NCI-H1694 (cell line): ENCODE measurements at regions not wholly inside any gene's neighbourhood (a gene's known extent, or its start where the extent isn't known, plus 50 kb on each side); places are given as distances from the start of the nearest gene placed in this dataset.

Experiments
- DNase-seq: peaks from one replicate; lab custom pipeline; 2025; lab: John Stamatoyannopoulos, UW

DNA sequence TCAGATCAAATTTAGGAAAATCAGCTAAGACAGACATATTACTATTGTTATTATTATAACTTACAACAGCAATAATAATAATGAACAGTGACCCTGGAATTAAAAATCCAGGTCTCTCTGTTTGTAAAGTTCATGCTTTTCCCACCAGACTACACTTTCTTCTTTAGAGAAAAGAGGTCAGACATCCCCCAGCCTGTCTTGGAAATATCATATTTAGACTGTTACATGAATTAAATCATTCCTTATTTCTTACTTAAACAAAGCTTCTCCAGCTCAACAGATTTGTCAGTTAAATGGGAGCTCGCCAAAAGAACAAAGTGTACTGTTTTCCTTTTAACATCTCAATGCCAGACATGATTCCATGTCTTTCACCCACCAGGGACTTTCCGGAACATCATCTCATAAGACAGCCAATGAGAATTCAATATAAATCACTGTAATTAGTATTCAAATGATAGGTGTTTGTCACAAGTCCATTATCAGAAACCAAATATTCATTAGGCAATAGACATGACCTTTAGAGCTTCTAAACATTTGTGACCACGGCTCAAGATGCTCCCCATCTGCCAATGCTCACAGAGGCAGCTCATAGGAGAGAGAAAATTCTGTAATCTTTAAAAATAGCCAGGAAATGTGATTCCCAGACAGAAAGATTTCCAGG, 351.9 kb downstream of the ENC1 start:
- no peak for DNase-seq

DNA sequence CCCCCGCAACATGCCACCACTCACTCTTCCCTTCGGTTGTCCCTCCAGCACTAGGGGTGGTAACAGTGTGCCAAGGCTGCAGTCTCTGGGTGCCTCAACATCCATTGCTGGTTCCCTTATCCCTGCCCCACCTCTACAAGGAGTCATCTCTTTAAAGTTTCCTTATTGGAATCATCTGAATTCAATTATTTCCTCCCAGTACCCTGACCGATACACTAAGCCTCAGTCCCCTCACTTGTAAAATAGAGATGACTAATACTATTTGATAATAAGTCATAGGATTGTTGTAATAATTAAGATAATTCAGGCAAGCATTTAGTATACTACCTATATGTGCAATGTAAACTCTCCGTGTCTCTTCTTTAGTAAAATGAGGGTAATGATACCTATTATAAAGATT, 352.5 kb downstream of the ENC1 start:
- no peak for DNase-seq

DNA sequence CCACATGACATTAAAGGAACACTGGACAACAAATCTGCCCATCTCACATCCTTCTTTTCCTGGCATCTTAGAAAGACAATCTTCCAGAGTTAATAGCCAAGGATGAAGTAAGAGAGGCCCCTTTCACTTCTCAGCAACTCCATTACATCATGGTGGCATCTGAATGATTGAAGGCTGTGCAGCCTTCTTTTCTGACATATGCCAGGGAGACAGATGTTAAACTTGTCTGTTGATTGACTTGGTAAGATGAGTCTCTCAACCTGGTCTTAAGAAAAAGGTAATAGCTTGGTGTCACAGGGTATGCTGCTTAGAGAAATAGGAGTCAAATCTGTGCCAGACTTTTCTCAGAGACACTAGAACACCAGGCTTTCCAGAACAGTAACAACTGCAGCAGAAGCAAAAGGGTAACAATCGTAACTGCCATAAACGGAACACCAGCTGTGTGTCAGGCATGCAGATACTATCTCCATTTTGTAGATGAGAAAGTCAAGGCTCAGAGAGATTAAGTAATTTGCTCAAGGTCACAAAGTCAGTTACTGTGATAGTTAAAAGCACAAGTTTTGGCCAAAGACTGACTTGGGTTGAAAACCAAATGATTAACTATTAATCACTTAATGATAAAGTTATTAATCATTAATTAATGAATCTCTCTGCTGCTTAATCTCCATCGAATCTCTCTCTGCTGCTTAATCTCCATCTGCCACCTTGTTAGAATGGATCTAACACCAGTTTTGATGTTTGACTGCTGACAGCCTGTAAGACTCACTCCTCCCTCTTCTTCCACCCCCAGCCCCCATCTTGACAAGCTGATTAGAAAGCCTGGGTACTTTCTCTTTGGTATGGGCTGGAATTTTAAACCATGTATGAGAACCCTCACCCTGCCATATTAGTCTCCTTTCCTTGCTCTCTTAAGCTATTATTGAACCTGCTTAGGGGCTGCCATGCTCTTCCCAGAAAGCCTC, 353.5 kb downstream of the ENC1 start:
- no peak for DNase-seq

DNA sequence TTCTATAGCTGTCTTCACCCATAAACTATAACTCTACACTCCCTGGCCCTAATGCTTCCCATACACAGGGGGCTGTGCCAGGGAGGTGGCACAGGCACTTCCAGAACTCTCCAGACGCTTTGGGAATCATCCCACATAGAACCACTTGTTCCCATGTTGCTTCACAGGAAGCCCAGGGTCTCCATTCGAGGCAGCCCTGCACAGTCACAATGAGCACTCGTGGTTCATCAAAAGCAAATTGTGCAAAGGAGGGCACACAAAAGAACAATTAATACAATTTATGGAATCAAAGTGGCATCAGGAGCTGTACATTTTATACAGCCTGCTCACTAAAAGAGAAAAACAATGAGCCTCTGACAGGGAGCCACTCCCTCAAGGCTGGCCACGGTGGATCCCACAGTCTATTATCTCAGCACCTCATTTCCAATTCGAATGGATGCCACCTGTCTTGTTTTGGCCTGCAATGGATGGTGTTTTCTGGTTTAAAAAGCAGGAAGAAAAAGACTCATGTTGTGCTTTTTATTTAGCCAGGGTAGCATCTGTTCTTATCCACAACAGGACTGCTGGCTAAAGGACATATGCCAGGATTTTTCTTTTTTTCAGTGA, 354.8 kb downstream of the ENC1 start:
- peak; percentile 30 for DNase-seq

DNA sequence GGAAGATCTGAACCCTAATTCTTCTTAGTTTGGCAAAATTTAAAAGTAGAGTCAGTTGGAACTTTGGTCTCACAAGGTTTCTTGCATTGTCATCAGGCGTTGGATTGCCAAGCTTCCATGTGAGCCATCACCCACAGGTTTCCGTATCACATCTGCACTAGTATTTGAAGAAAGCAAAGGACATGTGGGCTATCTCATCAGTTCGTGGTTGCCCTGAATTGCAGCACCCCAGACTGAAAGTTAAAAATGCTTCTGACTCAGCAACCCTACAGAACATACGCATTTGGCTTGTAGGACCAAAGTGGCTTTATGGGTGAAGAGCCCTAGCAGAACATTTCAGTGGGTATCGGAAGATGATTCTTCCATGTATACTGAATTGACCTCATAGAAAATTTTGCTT, 358.0 kb downstream of the ENC1 start:
- DNase-seq: no peak

DNA sequence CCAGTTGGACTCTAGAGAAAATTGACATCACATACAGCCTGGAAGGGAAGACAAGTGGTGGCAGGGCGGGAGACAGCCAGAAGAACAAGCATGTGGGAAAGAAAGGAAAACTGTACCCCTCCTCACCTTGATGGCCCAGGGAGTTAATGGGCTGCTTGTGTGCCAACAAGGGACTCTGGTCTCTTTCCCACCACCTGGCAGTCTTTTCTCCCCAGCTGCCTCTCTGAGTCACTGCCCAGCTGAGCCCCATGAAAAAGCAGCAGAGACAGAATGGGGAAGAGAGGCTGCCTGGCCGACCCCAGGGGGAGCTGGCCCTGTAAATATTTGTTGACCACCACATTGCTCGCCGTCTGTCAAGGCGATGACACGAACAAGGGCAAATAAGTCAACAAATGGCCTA, 359.4 kb downstream of the ENC1 start:
- peak; percentile 61 for DNase-seq

DNA sequence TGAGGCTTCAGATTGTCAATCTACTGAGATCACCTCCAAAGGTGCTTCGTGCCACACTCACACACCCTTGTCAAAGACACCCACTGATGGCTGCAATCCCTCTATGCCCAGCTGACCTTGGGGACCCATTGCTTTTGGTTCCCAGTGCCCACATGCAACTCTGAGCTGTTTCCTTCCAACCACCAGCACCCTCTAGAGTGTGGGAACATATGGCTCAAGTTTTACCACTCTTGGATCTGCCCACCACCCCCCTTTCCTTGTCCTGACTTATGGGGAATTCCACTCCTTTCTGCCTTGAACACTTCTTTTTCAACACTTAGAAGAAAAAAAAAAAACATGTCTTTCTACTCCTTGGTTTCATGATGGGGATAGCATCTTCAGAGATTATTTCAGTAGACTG, 360.2 kb downstream of the ENC1 start:
- DNase-seq: no peak

DNA sequence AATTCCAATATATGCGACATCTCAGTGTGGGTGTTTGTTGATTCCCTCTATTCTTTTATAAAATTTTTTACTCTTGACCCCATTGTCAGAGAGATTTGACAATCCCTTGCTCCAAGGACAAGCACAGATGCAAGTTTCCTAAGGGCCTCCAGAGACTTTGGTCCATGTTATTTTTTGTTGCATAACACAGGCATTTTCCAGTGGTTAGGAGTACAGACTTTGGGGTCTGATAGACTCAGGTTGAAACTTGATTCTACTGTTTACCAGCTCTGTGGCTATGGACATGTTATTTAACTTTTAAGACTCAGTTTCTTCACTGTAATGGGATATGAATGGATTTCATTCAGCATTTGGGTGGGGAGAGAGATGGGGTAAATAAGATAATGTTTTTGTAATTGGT, 361.3 kb downstream of the ENC1 start:
- no peak for DNase-seq

DNA sequence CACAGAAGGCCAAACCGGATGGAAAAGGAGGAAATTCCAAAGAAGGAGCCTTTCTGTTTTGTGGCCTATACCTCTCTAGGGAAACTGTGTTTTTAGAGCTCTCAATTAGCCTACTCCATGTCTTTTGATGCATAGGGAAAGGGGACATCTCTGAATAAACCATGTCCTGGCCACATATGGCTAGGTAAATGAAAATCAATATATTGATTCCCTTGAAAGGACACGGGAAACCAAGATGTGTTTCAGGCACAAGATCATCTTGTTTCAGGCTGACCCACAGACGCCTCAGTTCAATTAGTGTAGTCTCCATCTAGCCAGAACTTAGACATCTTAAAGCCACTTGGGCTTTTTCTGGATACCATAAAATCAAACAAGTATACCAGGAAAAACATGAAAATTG, 363.1 kb downstream of the ENC1 start:
- no peak for DNase-seq

DNA sequence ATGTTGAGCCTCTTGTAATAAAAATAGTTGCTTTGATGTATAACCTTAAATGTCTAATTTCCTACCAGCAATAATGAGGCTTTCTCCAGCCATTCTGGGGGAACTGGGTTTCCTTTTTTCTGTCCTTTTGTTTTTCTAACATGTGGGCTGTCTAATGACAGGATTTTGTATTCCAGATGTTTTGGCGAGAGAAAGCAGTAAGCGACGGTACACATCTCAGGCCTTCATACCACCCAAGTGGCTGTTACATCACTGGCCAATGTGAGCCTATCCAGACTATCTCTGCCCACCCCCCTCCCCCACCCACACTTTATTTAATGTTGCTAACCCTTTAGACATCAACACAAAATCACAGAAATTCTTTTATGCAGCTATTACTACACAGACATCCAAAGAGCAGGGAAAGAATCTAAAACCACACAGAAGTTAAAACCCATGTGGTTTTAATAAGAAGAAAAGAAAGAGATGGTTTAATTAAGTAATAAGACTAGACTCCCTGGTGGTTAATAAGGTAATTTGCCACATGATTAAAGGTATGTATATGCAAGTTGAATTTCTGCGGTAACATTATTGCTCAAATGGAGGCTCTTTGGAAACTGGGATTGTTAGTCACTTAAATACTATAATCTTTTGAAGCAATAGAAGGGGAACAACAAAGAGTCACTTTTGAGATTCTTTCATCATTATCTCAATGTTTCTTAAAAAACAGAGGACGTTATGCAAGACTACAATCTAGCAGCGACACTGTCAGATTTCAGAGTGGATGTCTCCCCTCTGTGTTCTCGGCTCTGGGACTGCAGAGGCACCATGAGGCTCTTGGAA, 365.1 kb downstream of the ENC1 start:
- DNase-seq: no peak

DNA sequence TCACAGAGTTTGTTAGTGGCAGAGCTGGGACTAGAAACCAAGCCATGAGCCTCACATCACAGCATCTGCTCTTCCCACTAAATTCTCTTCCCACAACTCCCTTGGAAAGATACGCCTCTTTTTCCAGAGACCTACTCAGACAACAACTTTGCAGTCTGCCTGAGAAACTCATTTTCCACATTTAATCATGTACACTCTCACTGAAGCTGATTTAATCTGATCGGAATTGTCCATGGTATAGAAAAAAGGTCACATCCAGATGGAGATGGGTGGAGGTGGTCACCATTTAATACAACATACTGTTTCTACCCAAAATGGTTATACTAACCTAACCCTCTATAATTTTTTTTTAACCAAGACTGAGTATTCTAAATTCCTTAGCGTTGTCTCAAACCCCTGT, 366.2 kb downstream of the ENC1 start:
- DNase-seq: no peak

DNA sequence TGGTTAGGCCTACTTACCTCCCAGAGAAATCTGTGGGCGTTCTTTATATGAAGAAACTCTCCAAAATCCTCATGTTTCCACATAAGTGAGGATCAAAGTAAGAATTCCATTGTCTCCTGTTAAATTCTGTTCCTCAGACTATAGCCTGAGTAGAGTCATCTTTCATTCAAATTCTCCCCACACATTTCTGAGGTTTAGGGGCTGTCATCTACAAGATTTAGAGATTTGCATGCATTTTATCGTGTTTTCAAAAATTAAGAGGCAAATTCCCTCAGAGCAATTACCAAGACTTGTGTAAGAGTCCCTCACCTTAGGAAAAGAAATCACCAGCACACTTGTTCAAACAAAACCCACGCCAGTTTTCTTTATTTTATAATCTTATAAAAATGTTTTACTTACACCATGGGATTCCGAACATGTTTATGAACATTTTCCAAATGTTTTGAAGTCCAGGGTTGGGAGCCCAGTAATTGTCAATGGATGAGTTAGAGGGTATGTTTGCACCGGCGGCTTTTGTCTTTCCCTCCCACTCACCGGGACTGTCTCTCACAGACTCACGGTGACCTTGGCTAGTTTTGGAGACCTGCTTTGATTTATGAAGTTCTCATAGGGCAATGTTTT, 367.6 kb downstream of the ENC1 start:
- no peak for DNase-seq

DNA sequence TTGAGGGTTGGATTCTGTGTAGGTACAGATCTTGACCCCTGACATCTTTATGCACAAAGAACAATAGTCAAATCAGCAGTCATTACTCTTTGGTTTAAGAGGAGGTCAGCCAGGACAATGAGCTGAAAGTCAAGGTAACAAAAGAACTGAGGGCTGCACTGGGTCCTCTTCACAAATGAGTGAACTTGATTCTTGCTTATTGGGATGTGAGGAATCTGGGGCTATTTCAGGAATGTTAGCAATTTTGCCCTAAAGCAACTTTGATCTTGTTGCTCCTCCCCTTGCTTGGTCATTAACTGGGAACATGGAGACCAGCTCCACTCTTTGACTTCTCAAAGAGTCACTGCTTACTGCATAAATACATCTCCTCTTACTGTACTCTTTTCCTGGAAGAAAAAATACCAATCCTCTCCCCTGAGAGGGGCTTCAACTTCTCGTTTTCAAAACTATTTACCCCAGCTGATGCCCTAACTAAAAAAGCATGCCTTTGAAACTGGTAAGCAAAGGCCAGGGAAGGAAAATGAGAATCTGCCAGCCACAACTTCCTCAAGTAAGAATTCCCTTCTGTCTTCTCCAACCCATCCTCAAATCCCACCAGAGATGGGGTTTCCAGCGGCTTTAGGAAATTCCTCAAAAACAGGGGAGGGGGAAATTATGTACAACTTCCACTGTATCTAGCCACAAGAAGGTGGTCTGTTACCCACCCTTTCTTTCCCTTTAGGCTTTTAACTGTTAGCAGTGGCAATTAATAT, 368.3 kb downstream of the ENC1 start:
- no peak for DNase-seq

DNA sequence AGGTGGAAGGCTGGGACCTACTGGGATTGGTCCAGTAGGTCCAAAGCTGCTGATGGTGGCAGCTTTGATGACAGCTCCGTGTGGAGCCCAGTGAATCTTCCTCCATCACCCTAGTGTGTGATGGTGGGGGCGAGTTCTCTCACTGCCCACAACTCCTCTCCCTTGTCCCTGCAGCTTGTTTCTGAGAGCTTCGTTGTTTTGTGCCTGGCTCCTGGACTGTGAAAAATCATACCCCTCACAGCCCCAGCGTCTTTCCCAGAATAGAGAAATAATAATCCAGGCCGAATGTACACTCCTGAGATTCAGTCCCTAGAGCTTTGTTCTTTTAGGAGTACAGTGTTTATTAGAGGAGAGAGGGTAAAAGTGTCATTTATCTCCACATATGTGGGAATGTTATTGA, 372.2 kb downstream of the ENC1 start:
- DNase-seq: no peak

DNA sequence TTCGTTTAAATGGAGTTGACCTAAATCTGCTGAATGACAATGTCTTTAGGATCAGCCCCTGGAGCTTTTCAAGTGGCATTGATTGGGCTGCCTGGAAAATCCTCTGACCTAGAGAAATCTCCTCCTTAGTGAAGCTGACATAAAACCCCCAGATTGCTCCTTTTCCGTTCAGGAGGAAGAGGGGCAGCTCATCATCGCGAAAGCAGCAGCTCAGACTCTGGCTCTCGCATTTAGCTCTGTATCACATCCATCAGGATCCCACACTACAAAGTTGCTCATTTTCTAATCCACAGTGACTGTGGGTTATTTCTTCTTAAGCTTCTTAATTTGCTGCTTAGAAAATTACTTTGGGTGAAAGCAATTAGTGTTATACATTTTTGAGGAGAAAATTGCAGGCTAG, 373.7 kb downstream of the ENC1 start:
- DNase-seq: no peak

DNA sequence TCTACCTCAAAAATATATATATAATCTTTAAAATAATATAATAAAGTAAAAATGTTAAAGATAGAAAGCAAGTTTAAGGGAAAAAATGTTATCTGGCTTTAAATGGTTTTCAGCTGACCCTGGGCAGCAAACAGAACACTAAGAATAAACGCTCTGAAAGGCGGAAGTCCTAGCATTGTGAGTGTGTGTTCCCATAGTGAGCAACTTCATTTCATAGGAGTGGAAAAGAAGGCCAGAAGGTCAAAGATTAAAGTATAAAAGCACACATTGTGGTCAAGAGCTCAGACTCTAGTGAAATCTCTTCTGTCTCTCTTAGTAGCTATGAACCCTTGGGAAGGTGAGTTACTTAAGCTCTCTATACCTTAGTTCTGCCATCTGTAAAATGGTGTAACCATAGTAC, 374.4 kb downstream of the ENC1 start:
- no peak for DNase-seq

DNA sequence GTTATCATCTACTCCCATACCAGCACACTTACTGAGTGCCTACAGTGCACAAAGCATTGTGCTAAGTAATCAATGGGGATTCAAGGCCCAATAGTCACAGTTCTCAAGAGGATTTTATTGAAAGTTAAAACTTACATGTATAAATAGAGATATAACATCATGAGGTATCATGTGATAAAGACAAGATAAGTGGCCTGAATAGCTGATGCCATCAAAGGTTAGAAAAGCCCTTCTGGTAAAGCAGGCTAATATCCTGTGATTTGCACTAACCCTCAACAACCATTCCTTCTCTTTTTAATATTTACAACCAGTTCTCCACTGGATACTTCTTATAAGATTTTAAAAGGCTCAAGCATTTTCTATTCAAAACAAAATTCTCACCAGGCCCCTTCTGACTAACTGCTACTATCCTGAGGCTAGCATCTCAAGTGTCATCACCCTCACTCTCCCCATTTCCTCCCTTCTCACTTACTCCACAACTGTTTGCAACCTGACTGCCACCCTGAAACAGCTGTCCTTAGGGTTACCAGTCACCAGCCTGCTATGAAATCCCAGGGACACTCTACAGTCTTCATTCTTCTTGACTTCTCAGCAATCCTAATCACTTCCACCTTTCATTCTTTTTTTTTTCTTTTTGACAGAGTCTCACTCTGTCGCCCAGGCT, 377.9 kb downstream of the ENC1 start:
- no peak for DNase-seq

DNA sequence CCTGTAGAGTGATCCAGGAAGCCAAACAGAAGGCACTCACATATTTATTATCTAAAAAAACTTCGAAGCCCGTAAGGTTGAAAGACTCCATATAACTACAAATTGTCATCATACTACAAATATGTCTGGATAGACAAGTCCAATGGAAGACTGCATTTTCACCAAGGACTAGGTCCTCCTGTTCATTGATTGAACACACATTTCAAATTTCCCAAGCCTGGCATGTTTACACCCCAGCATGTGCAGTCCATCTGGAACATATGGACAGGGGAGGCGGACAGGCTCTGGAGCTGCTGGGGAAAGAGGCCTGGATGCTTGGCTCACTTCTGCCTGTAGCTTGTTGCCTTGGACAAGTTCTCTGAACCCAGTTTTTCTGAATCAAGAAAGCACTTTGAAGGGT, 378.7 kb downstream of the ENC1 start:
- DNase-seq: no peak

DNA sequence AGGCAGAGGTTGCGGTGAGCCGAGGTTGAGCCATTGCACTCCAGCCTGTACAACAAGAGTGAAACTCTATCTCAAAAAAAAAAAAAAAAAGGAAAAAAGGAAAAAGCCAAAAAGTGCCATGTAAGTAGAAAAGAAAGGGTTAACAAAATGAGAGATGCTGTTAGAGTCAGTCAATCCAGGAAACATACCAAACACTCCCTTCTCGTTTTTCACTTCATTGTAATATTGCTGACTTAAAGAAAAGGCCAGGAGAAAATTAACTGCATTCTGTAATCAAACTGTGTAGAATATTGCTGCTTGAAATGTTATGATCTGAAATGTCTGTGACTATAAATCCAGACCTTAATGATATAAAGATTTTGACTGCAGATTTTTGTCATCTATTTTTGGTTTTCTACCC, 379.1 kb downstream of the ENC1 start:
- DNase-seq: no peak

DNA sequence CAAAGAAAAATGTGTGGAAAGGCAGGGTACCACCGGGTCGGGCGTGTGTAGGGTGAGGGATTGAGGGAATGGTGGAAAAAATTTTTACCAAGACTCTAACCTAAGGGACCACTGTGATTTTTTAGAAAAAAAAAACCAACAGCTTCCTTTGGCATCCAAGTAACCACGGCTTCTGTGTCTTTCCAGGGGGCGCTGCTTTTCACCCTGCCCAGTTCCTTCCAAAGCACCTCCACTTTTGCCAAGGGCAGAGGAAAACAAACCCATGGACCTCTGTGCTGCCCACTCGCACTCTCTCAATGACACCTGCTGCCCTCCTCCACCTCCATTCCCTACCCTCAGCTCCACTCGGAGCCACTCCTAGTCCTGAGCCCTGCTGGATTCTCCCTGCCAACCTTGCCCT, 381.0 kb downstream of the ENC1 start:
- no peak for DNase-seq

DNA sequence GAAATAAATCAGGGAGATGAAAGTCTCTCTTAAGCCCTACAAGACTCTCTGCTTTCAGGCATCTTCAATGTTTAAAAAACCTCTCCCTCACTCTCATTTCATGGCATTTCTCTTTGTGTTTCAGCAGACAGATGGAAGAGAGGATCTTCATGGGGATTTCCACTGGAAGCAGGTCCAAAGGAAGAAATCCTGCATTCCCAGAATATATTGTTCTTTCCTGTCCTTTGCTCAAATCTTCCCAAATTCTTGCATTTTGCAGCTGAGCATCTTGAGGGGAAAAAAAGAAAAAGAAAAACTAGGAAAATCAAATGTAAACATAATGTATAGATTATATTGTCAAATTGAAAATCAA, 382.2 kb downstream of the ENC1 start:
- no peak for DNase-seq
